ENCODE measurements at regions not wholly inside any gene's neighbourhood (a gene's known extent, or its start where the extent isn't known, plus 50 kb on each side); places are given as distances from the start of the nearest gene placed in this dataset.

GRCh38 chr1:95325349-95325748, 91.3 kb downstream of the RWDD3 start:
- Histone ChIP-seq H3K36me3 (ENCODE audit: control insufficient read depth in 2 of 2, insufficient read depth in 1 of 2, low read length in 2 of 2) (no peaks in the 10 kb centered on the region), H3K4me1 (ENCODE audit: control insufficient read depth, insufficient read depth, low read length) (no peaks in the 10 kb centered on the region), H3K9me3 (ENCODE audit: control insufficient read depth, insufficient read depth, low read depth, low read length) (no peaks in the 10 kb centered on the region), H3K4me3 (ENCODE audit: low read depth, low read length) (no peak overlapping the region), H3K27ac (ENCODE audit: extremely low read depth, low read depth, low read length) (no peak overlapping the region)
- POLR2A ChIA-PET = no interaction called here
- TF ChIP-seq SCRT2 (tag by site-specific recombination; IDR thresholded peaks at IDR 0.05) = no peak
- TF ChIP-seq ZNF785 (tag by site-specific recombination; IDR thresholded peaks at IDR 0.05) = no peak
- TF ChIP-seq ZBTB7A (tag by site-specific recombination; IDR thresholded peaks at IDR 0.05; ENCODE audit: low read depth) = no peak
- TF ChIP-seq ZNF121 (tag by site-specific recombination; IDR thresholded peaks at IDR 0.05) = no peak
- TF ChIP-seq ZNF324 (tag by site-specific recombination; IDR thresholded peaks at IDR 0.05) = no peak
- no peak for TF ChIP-seq ZNF792 (tag by site-specific recombination; IDR thresholded peaks at IDR 0.05)
- TF ChIP-seq ZNF433 (tag by site-specific recombination; IDR thresholded peaks at IDR 0.05; ENCODE audit: low read depth) = no peak
- TF ChIP-seq ZBTB11 (tag by site-specific recombination; conservative IDR thresholded peaks at IDR 0.05; ENCODE audit: low read depth) = no peak
- no peak for TF ChIP-seq ZNF223 (tag by site-specific recombination; IDR thresholded peaks at IDR 0.05)
- TF ChIP-seq ZNF16 (tag by site-specific recombination; IDR thresholded peaks at IDR 0.05; ENCODE audit: low read depth) = no peak
- CTCF ChIA-PET = no interaction called here

DNA sequence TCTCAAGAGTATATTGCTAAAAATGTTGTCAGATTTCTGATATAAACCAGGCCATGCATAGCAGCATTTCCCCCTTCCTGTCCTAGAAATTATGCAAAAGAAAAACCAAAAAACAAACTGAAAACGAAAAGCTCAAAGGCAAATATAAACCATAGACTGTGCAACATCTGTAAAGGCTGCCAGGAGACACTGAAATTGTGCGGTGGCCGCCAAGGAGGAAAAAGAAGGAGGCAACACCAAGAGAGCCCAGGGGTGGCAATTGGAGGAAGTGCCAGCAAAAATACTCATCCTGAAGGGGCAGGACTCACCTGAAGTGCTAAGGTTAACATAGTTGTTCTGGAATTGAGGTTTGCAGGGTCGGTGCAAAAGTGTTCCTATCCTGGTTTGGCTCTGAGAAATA, 92.0 kb downstream of the RWDD3 start:
- TF ChIP-seq ZSCAN16 (tag by site-specific recombination; IDR thresholded peaks at IDR 0.05) = no peak
- no peak overlapping the region for H3K4me3 ChIP-seq (ENCODE audit: low read depth, low read length)
- no peak overlapping the region for H3K27ac ChIP-seq (ENCODE audit: extremely low read depth, low read depth, low read length)
- no peaks in the 10 kb centered on the region for H3K4me1 ChIP-seq (ENCODE audit: control insufficient read depth, insufficient read depth, low read length)
- H3K36me3 ChIP-seq (ENCODE audit: control insufficient read depth in 2 of 2, insufficient read depth in 1 of 2, low read length in 2 of 2) = no peaks in the 10 kb centered on the region
- no peaks in the 10 kb centered on the region for H3K9me3 ChIP-seq (ENCODE audit: control insufficient read depth, insufficient read depth, low read depth, low read length)
- CTCF ChIA-PET = no interaction called here
- POLR2A ChIA-PET = no interaction called here

GRCh38 chr1:95332754-95333153, 98.7 kb downstream of the RWDD3 start:
- POLR2A ChIA-PET = no interaction called here
- TF ChIP-seq, protein P1, sequence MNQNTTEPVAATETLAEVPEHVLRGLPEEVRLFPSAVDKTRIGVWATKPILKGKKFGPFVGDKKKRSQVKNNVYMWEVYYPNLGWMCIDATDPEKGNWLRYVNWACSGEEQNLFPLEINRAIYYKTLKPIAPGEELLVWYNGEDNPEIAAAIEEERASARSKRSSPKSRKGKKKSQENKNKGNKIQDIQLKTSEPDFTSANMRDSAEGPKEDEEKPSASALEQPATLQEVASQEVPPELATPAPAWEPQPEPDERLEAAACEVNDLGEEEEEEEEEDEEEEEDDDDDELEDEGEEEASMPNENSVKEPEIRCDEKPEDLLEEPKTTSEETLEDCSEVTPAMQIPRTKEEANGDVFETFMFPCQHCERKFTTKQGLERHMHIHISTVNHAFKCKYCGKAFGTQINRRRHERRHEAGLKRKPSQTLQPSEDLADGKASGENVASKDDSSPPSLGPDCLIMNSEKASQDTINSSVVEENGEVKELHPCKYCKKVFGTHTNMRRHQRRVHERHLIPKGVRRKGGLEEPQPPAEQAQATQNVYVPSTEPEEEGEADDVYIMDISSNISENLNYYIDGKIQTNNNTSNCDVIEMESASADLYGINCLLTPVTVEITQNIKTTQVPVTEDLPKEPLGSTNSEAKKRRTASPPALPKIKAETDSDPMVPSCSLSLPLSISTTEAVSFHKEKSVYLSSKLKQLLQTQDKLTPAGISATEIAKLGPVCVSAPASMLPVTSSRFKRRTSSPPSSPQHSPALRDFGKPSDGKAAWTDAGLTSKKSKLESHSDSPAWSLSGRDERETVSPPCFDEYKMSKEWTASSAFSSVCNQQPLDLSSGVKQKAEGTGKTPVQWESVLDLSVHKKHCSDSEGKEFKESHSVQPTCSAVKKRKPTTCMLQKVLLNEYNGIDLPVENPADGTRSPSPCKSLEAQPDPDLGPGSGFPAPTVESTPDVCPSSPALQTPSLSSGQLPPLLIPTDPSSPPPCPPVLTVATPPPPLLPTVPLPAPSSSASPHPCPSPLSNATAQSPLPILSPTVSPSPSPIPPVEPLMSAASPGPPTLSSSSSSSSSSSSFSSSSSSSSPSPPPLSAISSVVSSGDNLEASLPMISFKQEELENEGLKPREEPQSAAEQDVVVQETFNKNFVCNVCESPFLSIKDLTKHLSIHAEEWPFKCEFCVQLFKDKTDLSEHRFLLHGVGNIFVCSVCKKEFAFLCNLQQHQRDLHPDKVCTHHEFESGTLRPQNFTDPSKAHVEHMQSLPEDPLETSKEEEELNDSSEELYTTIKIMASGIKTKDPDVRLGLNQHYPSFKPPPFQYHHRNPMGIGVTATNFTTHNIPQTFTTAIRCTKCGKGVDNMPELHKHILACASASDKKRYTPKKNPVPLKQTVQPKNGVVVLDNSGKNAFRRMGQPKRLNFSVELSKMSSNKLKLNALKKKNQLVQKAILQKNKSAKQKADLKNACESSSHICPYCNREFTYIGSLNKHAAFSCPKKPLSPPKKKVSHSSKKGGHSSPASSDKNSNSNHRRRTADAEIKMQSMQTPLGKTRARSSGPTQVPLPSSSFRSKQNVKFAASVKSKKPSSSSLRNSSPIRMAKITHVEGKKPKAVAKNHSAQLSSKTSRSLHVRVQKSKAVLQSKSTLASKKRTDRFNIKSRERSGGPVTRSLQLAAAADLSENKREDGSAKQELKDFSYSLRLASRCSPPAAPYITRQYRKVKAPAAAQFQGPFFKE (tag by site-specific recombination; IDR thresholded peaks at IDR 0.05; ENCODE audit: borderline replicate concordance) = no peak
- TF ChIP-seq ZNF776 (tag by site-specific recombination; IDR thresholded peaks at IDR 0.05; ENCODE audit: borderline replicate concordance) (no peak), ZNF324 (tag by site-specific recombination; IDR thresholded peaks at IDR 0.05) (no peak), MZF1 (tag by site-specific recombination; IDR thresholded peaks at IDR 0.05; ENCODE audit: borderline replicate concordance) (no peak), RBAK (tag by site-specific recombination; IDR thresholded peaks at IDR 0.05) (no peak), ZNF341 (tag by site-specific recombination; IDR thresholded peaks at IDR 0.05; ENCODE audit: low read depth) (no peak), GFI1B (tag by site-specific recombination; IDR thresholded peaks at IDR 0.05) (no peak), HOXA7 (CRISPR knock-in tag; IDR thresholded peaks at IDR 0.05; ENCODE audit: borderline replicate concordance) (no peak)
- TF ChIP-seq, protein P2, sequence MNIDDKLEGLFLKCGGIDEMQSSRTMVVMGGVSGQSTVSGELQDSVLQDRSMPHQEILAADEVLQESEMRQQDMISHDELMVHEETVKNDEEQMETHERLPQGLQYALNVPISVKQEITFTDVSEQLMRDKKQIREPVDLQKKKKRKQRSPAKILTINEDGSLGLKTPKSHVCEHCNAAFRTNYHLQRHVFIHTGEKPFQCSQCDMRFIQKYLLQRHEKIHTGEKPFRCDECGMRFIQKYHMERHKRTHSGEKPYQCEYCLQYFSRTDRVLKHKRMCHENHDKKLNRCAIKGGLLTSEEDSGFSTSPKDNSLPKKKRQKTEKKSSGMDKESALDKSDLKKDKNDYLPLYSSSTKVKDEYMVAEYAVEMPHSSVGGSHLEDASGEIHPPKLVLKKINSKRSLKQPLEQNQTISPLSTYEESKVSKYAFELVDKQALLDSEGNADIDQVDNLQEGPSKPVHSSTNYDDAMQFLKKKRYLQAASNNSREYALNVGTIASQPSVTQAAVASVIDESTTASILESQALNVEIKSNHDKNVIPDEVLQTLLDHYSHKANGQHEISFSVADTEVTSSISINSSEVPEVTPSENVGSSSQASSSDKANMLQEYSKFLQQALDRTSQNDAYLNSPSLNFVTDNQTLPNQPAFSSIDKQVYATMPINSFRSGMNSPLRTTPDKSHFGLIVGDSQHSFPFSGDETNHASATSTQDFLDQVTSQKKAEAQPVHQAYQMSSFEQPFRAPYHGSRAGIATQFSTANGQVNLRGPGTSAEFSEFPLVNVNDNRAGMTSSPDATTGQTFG (tag by site-specific recombination; IDR thresholded peaks at IDR 0.05; ENCODE audit: borderline replicate concordance) = no peak

More at GRCh38 chr1:95332754-95333153, 98.7 kb downstream of the RWDD3 start:
- CTCF ChIA-PET = no interaction called here
- Histone ChIP-seq H3K4me1 (ENCODE audit: control insufficient read depth, insufficient read depth, low read length) (no peaks in the 10 kb centered on the region), H3K27ac (ENCODE audit: extremely low read depth, low read depth, low read length) (no peak overlapping the region), H3K9me3 (ENCODE audit: control insufficient read depth, insufficient read depth, low read depth, low read length) (no peaks in the 10 kb centered on the region), H3K4me3 (ENCODE audit: low read depth, low read length) (no peak overlapping the region), H3K36me3 (ENCODE audit: control insufficient read depth in 2 of 2, insufficient read depth in 1 of 2, low read length in 2 of 2) (no peaks in the 10 kb centered on the region)

Data from HEK293 (cell line).